ENCODE measurements at regions not wholly inside any gene's neighbourhood (a gene's known extent, or its start where the extent isn't known, plus 50 kb on each side); places are given as distances from the start of the nearest gene placed in this dataset.
A peak's percentile ranks its signal among the peaks of the same experiment; 100 is the strongest.

GRCh38 chr12:58443273-58443980, 476.9 kb downstream of the LRIG3 start:
- TF ChIP-seq CTCF (IDR thresholded peaks at IDR 0.05) (peak in 2 of 4 experiments; percentile 27 to 37), POLR2AphosphoS5 (IDR thresholded peaks at IDR 0.05) (no peak), EP300 (IDR thresholded peaks at IDR 0.05) (no peak)

All from gastroesophageal sphincter (tissue), 3 donors.